HG03432 (cell line): ENCODE measurements at regions not wholly inside any gene's neighbourhood (a gene's known extent, or its start where the extent isn't known, plus 50 kb on each side); places are given as distances from the start of the nearest gene placed in this dataset.
"Not testable (repeated sequence)": the region's sequence is repeated elsewhere in the genome, so short reads cannot be mapped to it uniquely, and the experiment has no call there.

Experiments
- ATAC-seq: cut with Tn5 transposase; IDR thresholded peaks from one replicate; pipeline ENCODE4 v1.9.1; 2021; ENCODE audit warnings: mild to moderate bottlenecking, moderate library complexity; ENCODE audit not compliant: unreplicated experiment

DNA sequence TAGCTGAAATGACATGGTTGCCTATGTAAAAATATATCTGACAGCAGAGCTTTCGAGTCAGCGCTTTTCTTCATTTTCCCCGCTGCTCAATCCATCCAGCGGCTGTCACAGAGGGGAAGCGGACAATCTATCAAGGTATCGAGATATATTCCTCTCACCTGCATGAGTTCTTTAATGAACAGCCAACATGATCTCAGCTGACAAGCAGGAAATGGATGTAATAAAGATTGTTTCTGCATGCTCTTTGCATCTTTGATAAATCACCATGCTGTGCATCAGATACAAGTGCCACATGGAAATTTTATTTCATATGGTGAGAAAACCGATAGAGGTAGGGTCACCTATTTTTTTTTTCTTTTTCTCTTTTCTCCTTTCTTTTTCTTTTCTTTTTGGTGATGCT, 602.3 kb upstream of the MMS22L start:
- ATAC-seq, result no peak

GRCh38 chr6:97885828-97886227, 602.8 kb upstream of the MMS22L start:
- no peak for ATAC-seq

- no peak for ATAC-seq
Measured at GRCh38 chr6:97901531-97901930, 618.5 kb upstream of the MMS22L start.

DNA sequence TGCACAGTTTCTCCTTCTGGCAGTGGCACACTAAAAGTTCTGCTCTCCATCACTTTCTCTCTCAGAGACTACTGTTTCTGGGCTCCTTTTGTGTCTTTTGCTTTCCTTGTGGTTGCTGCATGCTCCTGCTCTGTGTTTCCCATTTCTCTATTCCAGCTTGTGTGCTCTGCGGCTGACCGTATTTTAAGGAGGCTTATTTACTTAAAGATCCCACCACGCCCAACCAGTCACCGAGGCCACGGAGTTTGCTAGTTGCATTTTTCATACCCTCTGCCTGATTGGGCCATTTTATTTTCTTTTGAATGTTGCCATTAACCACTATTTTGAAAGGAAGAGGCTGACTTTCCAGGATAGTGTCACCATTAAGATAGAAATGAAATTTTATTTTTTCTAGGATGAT, 626.4 kb upstream of the MMS22L start:
- no peak for ATAC-seq

DNA sequence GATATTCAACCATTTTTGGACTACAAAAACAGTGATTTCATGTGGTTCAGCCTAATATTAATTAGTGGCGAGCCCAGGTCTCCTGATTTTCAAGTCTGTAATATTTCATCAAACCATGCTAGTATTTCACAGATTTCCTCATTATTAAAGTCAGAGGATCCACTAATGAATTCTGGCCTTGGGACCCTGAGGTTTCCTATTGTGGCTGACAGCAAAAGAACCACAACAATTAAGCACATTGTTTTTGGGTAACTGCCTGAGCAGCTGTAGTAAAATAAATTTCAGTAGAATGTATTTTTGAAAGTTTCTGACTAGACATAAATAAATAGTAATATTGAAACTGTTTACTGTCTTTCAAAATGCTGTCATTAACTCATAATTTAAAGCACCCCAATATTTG, 630.7 kb upstream of the MMS22L start:
- ATAC-seq, result no peak

GRCh38 chr6:97914912-97915311, 631.9 kb upstream of the MMS22L start:
- no peak for ATAC-seq

GRCh38 chr6:97915537-97915936, 632.5 kb upstream of the MMS22L start:
- ATAC-seq, result no peak

DNA sequence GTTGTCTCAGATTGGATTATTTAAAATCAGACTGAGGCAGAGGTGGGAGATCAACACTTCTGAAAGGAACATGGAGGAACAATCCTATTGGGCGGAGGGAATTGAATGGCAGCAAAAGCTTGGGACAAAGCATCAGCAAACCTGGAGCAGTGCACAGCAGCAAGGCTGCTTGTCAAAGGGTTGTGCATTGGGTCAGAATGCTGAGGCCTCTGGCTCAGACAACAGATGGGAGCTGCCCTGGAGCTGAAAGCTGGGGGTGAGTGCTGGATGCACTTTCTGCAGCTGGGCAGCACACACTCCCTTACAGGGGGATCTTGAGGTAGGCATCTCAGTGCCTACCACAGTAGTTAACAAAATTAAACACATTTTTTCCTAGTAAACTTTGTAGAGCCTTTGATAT, 634.4 kb upstream of the MMS22L start:
- no peak for ATAC-seq

GRCh38 chr6:97919046-97919445, 636.0 kb upstream of the MMS22L start:
- no peak for ATAC-seq

DNA sequence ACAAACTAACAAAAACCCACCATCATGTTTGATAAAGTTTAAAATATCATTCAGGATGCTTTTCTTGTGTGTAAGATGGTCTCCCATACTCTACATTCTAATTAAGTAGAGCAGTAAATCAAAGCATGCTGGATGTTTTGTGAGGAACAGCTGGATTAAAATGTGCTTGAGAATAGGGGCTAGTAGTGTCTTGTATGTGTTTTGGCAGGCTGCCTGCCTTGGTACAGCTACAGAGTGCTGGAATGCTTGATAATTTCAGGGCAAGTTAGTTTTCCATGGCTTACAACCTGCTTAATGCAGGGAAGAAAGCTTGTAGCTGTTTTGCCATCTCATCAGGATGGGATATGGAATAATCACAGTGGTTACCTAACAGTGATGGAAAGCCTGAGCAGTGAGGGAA, 636.6 kb upstream of the MMS22L start:
- ATAC-seq, result no peak

DNA sequence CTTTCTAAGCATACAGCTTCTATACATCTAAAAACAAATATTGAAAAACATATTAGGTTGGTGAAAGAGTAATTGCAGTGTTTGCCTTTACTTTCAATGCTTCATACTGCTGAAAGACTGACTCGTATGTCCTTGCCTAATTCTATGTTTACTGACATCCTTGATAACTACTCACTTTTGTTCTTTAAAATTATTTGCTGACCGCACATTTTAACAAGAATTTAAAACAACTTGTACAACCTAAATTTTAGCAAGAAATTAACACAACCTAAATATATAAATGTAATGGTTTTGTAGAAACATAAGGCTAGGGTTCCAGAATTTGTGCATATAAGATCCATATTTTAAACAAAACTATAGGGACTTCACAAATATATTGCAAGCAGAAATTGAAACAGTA, 640.2 kb upstream of the MMS22L start:
- no peak for ATAC-seq

DNA sequence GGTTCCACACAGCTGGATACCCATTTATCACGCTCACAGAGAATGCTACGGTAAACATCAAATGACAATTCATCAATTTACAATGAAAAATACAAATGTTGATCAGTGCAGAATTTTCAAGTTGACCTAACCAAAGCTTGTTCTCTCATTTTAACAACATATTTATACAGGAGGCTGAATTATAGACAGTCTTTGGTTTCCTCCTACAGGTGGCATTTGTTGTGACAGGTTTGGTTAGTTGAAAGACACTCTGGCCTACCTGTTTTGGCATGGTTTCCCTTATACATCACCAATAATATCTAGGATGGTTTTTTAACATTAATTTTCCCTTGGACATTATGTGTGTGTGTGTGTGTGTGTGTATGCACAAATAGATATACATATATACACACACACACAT, 642.5 kb upstream of the MMS22L start:
- no peak for ATAC-seq

DNA sequence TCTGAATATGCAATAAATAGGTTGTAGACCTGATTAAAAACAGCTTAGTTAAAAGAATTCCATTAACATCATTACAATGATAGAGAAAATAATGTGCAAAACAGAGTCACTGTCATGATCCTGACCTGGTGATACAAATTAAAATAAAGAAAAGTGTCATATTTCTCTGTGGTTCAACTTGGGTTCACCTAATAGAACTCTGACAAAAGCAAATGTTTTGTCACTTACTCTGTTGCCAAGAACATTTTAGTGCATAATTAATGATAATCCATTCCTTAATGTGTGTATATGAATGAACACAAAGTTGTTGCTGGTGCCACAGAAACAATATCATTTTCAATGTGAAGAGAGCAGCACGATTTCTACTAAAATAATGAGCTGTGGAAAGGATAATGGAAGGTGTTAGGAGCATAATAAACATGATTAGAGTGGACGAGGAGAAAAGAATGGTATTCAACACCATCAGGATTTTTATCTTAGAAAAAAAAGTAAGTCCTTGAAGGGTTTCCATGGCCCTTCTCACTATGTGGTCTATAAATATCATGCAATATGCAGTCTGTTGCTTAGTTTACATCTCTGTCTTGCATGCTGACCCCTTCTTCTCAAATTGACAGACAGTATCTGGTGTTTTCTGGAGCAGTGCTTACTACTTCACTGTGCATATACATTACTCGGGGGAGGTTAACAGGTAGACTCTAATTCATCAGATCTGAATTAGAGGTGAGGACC, 656.6 kb upstream of the MMS22L start:
- ATAC-seq, result no peak

- no peak for ATAC-seq
Measured at GRCh38 chr6:97947841-97948240, 664.8 kb upstream of the MMS22L start.

- ATAC-seq, result no peak
Measured at GRCh38 chr6:97958134-97958533, 675.1 kb upstream of the MMS22L start.

- no peak for ATAC-seq
Measured at GRCh38 chr6:97963193-97963592, 680.2 kb upstream of the MMS22L start.

- ATAC-seq, result no peak
Measured at GRCh38 chr6:97969065-97969464, 686.0 kb upstream of the MMS22L start.

- no peak for ATAC-seq
Measured at GRCh38 chr6:97977084-97977483, 694.1 kb upstream of the MMS22L start.

DNA sequence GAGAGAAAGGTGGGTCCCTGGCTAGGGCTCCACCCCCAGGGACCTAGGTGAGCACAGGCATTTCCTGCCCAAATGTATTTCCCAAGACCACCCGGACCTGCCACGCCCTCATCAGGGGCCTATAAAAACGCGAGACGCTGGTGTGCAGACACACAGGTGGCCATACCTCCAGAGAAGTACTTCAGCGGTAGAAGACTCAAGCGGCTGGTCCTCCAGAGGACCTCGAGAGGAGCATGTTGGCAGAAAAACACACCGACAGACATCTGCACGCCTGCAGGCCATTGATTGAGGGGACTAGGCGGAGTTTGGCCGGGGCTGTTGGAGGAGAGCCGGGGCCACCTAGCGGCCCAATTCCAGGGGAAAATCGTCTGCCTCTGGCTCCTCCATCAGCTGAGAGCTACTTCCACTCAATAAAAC, 695.8 kb upstream of the MMS22L start:
- no peak for ATAC-seq

DNA sequence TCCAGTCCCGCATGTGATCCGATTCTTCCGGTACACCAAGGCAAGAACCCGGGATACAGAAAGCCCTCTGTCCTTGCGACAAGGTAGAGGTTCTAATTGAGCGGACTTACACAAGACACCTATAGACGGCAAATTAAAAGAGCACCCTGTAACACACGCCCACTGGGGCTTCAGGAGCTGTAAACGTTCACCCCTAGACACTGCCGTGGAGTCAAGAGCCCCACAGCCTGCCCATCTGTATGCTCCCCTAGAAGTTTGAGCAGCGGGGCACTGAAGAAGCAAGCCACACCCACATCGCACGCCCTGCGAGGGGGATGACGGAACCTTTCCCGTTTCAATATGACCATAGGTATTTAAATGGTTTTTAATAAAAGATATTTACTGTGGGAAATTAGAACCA, 696.3 kb upstream of the MMS22L start:
- not testable (repeated sequence) for ATAC-seq

DNA sequence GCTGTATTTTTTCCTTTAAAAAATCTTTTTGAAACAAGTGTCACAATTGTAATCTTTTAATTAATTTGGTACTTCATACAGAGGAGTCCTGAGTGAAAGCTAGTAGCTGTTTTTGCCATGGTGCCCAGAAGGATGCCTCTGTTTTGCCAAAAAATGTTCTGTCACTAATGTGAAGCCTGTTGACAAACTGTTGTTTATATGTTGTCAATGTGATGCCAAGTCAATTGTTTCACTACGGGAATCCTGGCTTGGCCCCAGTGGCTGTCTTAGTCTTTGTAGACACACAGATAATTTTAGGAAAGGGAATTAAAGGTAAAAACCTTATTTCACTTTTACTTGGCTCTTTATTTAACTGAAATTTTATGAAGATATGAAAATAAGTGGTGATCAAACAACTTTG, 706.4 kb upstream of the MMS22L start:
- ATAC-seq, result no peak

- no peak for ATAC-seq
Measured at GRCh38 chr6:97995158-97995557, 712.1 kb upstream of the MMS22L start.

GRCh38 chr6:98002678-98003077, 719.7 kb upstream of the MMS22L start:
- ATAC-seq, result no peak
